ENCODE measurements at regions not wholly inside any gene's neighbourhood (a gene's known extent, or its start where the extent isn't known, plus 50 kb on each side); places are given as distances from the start of the nearest gene placed in this dataset.

DNA sequence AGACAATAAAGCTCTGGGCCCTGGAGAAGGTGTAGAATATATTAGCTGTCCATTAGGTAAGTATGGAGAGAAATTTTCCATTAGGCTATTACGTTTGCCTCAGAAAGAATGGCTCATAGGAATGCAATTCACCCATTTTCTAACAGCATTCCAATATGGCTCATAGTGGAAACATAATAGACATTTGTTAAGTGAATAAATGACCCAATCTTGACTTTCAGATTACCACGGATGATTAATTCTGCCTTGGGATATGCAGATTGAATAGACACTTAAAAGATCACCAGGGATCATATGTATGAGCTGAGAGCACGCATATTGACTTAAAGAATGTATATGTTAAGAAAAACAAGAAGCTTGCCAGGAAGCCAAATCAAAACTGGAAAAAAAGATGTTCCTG is 209.1 kb upstream of the CDYL start:
- TF ChIP-seq POLR2AphosphoS5 (IDR thresholded peaks at IDR 0.05; ENCODE audit: insufficient read depth, low read depth, low read length) = no peak
- no peak for TF ChIP-seq POLR2A (IDR thresholded peaks at IDR 0.05; ENCODE audit: low read depth, low read length)
- TF ChIP-seq, protein P1, sequence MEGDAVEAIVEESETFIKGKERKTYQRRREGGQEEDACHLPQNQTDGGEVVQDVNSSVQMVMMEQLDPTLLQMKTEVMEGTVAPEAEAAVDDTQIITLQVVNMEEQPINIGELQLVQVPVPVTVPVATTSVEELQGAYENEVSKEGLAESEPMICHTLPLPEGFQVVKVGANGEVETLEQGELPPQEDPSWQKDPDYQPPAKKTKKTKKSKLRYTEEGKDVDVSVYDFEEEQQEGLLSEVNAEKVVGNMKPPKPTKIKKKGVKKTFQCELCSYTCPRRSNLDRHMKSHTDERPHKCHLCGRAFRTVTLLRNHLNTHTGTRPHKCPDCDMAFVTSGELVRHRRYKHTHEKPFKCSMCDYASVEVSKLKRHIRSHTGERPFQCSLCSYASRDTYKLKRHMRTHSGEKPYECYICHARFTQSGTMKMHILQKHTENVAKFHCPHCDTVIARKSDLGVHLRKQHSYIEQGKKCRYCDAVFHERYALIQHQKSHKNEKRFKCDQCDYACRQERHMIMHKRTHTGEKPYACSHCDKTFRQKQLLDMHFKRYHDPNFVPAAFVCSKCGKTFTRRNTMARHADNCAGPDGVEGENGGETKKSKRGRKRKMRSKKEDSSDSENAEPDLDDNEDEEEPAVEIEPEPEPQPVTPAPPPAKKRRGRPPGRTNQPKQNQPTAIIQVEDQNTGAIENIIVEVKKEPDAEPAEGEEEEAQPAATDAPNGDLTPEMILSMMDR (IDR thresholded peaks at IDR 0.05; ENCODE audit: extremely low read depth in 1 of 2, insufficient read depth in 1 of 2, low read depth in 1 of 2, low read length in 2 of 2) = no peak
- TF ChIP-seq JUN (IDR thresholded peaks at IDR 0.05; ENCODE audit: borderline replicate concordance, insufficient read depth, insufficient read length, low read depth) = no peak
